ENCODE measurements at regions not wholly inside any gene's neighbourhood (a gene's known extent, or its start where the extent isn't known, plus 50 kb on each side); places are given as distances from the start of the nearest gene placed in this dataset.
A peak's percentile ranks its signal among the peaks of the same experiment; 100 is the strongest.
"Not testable (repeated sequence)": the region's sequence is repeated elsewhere in the genome, so short reads cannot be mapped to it uniquely, and the experiment has no call there.

- peak; percentile 76 for DNase-seq
- 0% methylated on average over 1 of the region's 4 CpGs for WGBS (ENCODE audit: insufficient coverage)
- H3K36me3 ChIP-seq (ENCODE audit: control insufficient read depth, insufficient read depth, low read length), result no peaks in the 10 kb centered on the region
Measured at GRCh38 chr4:181119186-181119585, 1124.0 kb upstream of the TENM3 start.

DNA sequence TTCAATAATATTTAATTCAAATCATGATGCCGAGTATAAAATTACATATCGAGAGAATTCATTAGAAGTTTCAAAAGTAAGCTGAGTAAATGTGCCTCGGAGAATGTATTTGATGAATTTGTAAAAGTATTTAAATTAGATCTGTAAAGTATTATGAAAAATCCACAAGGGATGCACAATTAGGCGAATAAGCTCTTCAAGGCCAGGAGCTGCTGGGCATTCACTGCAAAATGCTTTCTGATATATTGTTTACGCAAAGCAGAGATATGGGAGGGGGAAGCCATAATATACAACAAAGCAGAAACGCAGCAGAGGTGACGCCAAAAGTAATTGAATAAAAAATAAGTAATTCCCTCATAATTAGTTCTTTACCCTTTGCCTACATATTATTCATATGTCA is 1121.5 kb upstream of the TENM3 start:
- no peak overlapping the region for H3K27ac ChIP-seq (ENCODE audit: low read length)
- WGBS (ENCODE audit: insufficient coverage), result 83% methylated on average over 1 of the region's 7 CpGs

More at GRCh38 chr4:181119186-181119585, 1124.0 kb upstream of the TENM3 start:
- Histone ChIP-seq H3K9me3 (replicated peaks; ENCODE audit: control insufficient read depth, low read depth, low read length) (no peaks in the 10 kb centered on the region), H3K27me3 (ENCODE audit: control insufficient read depth, insufficient read depth, low read length) (no peaks in the 10 kb centered on the region), H3K4me3 (ENCODE audit: low read length) (no peak overlapping the region), H3K27ac (ENCODE audit: low read length) (peak overlapping the region; percentile 15), H3K4me1 (ENCODE audit: control insufficient read depth, insufficient read depth, low read length) (no peaks in the 10 kb centered on the region)

GRCh38 chr4:181127171-181127570 is 1116.0 kb upstream of the TENM3 start:
- peak; percentile 88 for DNase-seq
- 27% methylated on average over 2 of the region's 2 CpGs for WGBS (ENCODE audit: insufficient coverage)

More for the DNA sequence above, 1121.5 kb upstream of the TENM3 start:
- no peaks in the 10 kb centered on the region for H3K27me3 ChIP-seq (ENCODE audit: control insufficient read depth, insufficient read depth, low read length)
- no peaks in the 10 kb centered on the region for H3K4me1 ChIP-seq (ENCODE audit: control insufficient read depth, insufficient read depth, low read length)
- DNase-seq, result no peak
- no peak overlapping the region for H3K4me3 ChIP-seq (ENCODE audit: low read length)
- H3K36me3 ChIP-seq (ENCODE audit: control insufficient read depth, insufficient read depth, low read length), result no peaks in the 10 kb centered on the region
- H3K9me3 ChIP-seq (replicated peaks; ENCODE audit: control insufficient read depth, low read depth, low read length), result no peaks in the 10 kb centered on the region

GRCh38 chr4:181130317-181130716 is 1112.9 kb upstream of the TENM3 start:
- not testable (repeated sequence) for H3K27ac ChIP-seq (ENCODE audit: low read length); DNase-seq; H3K4me3 ChIP-seq (ENCODE audit: low read length); H3K27me3 ChIP-seq (ENCODE audit: control insufficient read depth, insufficient read depth, low read length); H3K4me1 ChIP-seq (ENCODE audit: control insufficient read depth, insufficient read depth, low read length); H3K36me3 ChIP-seq (ENCODE audit: control insufficient read depth, insufficient read depth, low read length)
- 95% methylated on average over 4 of the region's 7 CpGs for WGBS (ENCODE audit: insufficient coverage)
- peaks cover 12% of the 10 kb centered on the region for H3K9me3 ChIP-seq (replicated peaks; ENCODE audit: control insufficient read depth, low read depth, low read length)

More at GRCh38 chr4:181127171-181127570, 1116.0 kb upstream of the TENM3 start:
- Histone ChIP-seq H3K36me3 (ENCODE audit: control insufficient read depth, insufficient read depth, low read length) (no peaks in the 10 kb centered on the region), H3K9me3 (replicated peaks; ENCODE audit: control insufficient read depth, low read depth, low read length) (peaks cover 12% of the 10 kb centered on the region), H3K27me3 (ENCODE audit: control insufficient read depth, insufficient read depth, low read length) (no peaks in the 10 kb centered on the region), H3K4me1 (ENCODE audit: control insufficient read depth, insufficient read depth, low read length) (no peaks in the 10 kb centered on the region), H3K27ac (ENCODE audit: low read length) (no peak overlapping the region), H3K4me3 (ENCODE audit: low read length) (no peak overlapping the region)

- H3K4me1 ChIP-seq (ENCODE audit: control insufficient read depth, insufficient read depth, low read length), result no peaks in the 10 kb centered on the region
- peaks cover 2% of the 10 kb centered on the region for H3K27me3 ChIP-seq (ENCODE audit: control insufficient read depth, insufficient read depth, low read length)
- no peak for DNase-seq
- 100% methylated on average over 1 of the region's 3 CpGs for WGBS (ENCODE audit: insufficient coverage)
- no peak overlapping the region for H3K27ac ChIP-seq (ENCODE audit: low read length)
- H3K36me3 ChIP-seq (ENCODE audit: control insufficient read depth, insufficient read depth, low read length), result no peaks in the 10 kb centered on the region
- no peak overlapping the region for H3K4me3 ChIP-seq (ENCODE audit: low read length)
- H3K9me3 ChIP-seq (replicated peaks; ENCODE audit: control insufficient read depth, low read depth, low read length), result no peaks in the 10 kb centered on the region
Measured at GRCh38 chr4:181137351-181137750, 1105.9 kb upstream of the TENM3 start.

GRCh38 chr4:181138116-181138515 is 1105.1 kb upstream of the TENM3 start:
- Histone ChIP-seq H3K27ac (ENCODE audit: low read length) (no peak overlapping the region), H3K36me3 (ENCODE audit: control insufficient read depth, insufficient read depth, low read length) (no peaks in the 10 kb centered on the region), H3K4me3 (ENCODE audit: low read length) (no peak overlapping the region), H3K27me3 (ENCODE audit: control insufficient read depth, insufficient read depth, low read length) (peaks cover 6% of the 10 kb centered on the region), H3K9me3 (replicated peaks; ENCODE audit: control insufficient read depth, low read depth, low read length) (no peaks in the 10 kb centered on the region), H3K4me1 (ENCODE audit: control insufficient read depth, insufficient read depth, low read length) (no peaks in the 10 kb centered on the region)
- 98% methylated on average over 4 of the region's 8 CpGs for WGBS (ENCODE audit: insufficient coverage)
- no peak for DNase-seq

- WGBS (ENCODE audit: insufficient coverage), result no CpG with 5 or more reads among the region's 6 CpGs
- H3K27ac ChIP-seq (ENCODE audit: low read length), result no peak overlapping the region
- no peak for DNase-seq
Measured at GRCh38 chr4:181140037-181140603, 1103.1 kb upstream of the TENM3 start.

DNA sequence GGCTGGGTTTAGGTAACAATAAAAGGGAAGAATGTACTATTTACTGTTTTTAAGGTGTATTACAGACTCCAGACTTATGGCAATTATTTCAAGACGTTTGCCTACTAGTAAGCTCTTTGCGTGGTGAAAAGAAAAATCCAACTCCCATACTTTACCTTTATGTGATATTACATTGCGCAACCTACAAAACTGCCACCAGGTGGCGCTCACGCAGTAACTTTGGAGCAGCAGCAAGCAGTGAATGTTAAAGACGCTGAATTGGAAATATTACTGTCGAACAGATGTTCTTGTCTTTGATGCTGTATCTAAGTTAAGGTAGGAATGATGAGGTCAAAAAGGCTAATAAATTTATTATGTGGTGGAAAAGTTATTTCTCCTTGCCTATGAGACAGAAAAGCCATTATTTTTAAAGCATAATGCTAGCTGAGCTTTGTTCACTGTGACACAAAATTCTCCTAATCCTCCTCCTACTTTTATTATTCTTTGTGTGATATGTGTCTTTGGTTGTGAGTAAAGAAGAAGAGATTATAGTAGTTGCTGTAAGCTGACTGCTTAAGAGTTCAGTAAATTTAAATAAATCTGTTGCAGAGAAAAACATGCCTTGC is 1099.8 kb upstream of the TENM3 start:
- WGBS (ENCODE audit: insufficient coverage), result 0% methylated on average over 2 of the region's 7 CpGs
- DNase-seq, result peak; percentile 86
- Histone ChIP-seq H3K27ac (ENCODE audit: low read length) (no peak overlapping the region), H3K27me3 (ENCODE audit: control insufficient read depth, insufficient read depth, low read length) (peaks cover 6% of the 10 kb centered on the region), H3K36me3 (ENCODE audit: control insufficient read depth, insufficient read depth, low read length) (no peaks in the 10 kb centered on the region), H3K4me3 (ENCODE audit: low read length) (no peak overlapping the region), H3K9me3 (replicated peaks; ENCODE audit: control insufficient read depth, low read depth, low read length) (no peaks in the 10 kb centered on the region), H3K4me1 (ENCODE audit: control insufficient read depth, insufficient read depth, low read length) (no peaks in the 10 kb centered on the region)

More at GRCh38 chr4:181140037-181140603, 1103.1 kb upstream of the TENM3 start:
- H3K27me3 ChIP-seq (ENCODE audit: control insufficient read depth, insufficient read depth, low read length), result peaks cover 6% of the 10 kb centered on the region
- no peaks in the 10 kb centered on the region for H3K36me3 ChIP-seq (ENCODE audit: control insufficient read depth, insufficient read depth, low read length)
- H3K4me1 ChIP-seq (ENCODE audit: control insufficient read depth, insufficient read depth, low read length), result no peaks in the 10 kb centered on the region
- no peak overlapping the region for H3K4me3 ChIP-seq (ENCODE audit: low read length)
- no peaks in the 10 kb centered on the region for H3K9me3 ChIP-seq (replicated peaks; ENCODE audit: control insufficient read depth, low read depth, low read length)

DNA sequence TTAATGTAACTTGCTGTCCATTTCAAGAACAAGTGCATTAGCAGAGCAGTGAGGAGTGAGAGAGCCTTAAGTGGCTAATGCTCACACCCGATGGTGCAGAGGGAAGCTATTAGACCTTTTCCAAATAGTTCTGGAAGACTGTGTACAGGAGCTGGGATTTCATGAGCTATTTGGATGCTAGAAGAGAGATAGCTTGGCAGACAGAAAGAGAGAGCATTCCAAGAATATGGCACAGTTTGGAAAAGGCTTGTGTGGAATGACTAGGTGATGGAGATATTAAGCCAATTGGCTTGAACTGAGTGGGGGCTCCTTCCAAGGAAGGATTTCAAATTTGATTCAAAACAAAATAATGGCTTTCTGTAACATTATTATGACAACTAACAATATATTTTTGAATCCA is 1097.2 kb upstream of the TENM3 start:
- DNase-seq, result peak; percentile 59

DNA sequence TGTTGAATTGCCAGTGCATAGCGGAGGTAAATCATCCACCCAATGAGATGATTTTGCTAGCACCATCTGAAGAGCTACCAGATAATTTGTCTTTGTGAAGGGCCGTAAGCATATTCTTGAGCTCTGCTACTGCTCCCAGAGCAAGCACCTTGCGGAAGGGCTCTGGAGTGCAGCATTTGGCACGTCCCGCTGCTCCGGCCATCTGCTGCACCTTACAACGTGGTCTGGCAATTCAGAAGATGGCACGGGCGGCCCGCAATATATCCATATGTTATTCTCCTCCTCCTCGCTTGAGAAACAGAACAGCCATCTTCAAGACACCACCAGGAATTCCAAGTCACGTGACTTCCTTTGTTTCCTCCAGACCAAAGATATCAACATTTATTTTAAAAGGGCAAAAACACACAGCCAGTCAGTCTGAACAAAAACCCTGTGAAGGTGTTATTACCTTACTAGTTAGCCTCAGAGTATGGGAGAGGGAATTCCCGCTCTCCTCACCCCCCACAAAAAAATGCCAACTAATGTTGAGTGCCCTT is 1095.7 kb upstream of the TENM3 start:
- Histone ChIP-seq H3K27ac (ENCODE audit: low read length) (no peak overlapping the region), H3K4me1 (ENCODE audit: control insufficient read depth, insufficient read depth, low read length) (no peaks in the 10 kb centered on the region), H3K36me3 (ENCODE audit: control insufficient read depth, insufficient read depth, low read length) (no peaks in the 10 kb centered on the region), H3K4me3 (ENCODE audit: low read length) (no peak overlapping the region), H3K9me3 (replicated peaks; ENCODE audit: control insufficient read depth, low read depth, low read length) (no peaks in the 10 kb centered on the region), H3K27me3 (ENCODE audit: control insufficient read depth, insufficient read depth, low read length) (peaks cover 3% of the 10 kb centered on the region)
- DNase-seq, result no peak
- WGBS (ENCODE audit: insufficient coverage), result 86% methylated on average over 11 of the region's 13 CpGs

More for the DNA sequence above, 1097.2 kb upstream of the TENM3 start:
- Histone ChIP-seq H3K27ac (ENCODE audit: low read length) (no peak overlapping the region), H3K9me3 (replicated peaks; ENCODE audit: control insufficient read depth, low read depth, low read length) (no peaks in the 10 kb centered on the region), H3K36me3 (ENCODE audit: control insufficient read depth, insufficient read depth, low read length) (no peaks in the 10 kb centered on the region), H3K27me3 (ENCODE audit: control insufficient read depth, insufficient read depth, low read length) (peaks cover 4% of the 10 kb centered on the region), H3K4me3 (ENCODE audit: low read length) (no peak overlapping the region), H3K4me1 (ENCODE audit: control insufficient read depth, insufficient read depth, low read length) (no peaks in the 10 kb centered on the region)
- WGBS (ENCODE audit: insufficient coverage), result no CpG with 5 or more reads among the region's 1 CpG

Data from muscle of leg (tissue), 3 donors.